ENCODE measurements at regions not wholly inside any gene's neighbourhood (a gene's known extent, or its start where the extent isn't known, plus 50 kb on each side); places are given as distances from the start of the nearest gene placed in this dataset.

DNA sequence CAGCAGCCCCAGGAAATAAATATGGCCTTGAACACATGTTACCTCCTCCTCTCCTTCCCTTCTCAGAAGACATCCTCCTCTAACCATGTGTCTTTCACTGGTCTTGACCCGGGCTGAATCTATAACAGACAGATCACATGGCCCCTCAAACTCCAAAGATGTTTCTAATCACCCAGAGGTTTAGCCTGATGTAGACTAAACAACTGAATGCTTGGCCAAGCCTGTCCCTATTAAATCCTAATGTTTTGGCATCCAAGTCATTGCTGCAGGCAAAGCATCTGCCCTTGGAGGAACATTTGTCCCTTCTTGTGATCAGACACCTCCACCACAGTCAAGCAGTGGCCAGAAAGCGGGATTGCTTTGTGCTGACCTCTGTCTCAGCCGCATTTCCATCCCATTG is 65.5 kb downstream of the ANKRD60 start:
- DNase-seq (ENCODE audit: low read depth, low spot score), result no peak

DNA sequence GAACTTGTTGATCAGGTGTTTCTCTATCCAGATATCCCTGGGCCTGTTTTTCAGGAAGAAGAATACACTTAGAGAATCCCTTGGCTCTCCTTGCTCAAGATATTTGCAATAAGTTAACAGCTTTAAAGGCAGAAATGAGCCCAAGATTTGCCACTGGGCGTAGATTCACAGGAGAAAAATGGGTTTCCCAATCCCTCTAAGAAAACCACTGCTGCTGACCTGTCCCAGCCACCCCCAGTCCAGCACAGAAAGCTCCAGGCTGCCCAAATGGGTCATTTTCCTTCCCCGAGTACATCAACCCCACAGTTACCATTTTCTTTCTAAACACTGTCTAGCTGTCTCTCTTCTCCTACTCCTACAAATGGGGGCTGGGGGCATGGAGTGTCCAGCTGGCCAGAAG is 67.3 kb downstream of the ANKRD60 start:
- DNase-seq (ENCODE audit: low read depth, low spot score), result no peak

DNA sequence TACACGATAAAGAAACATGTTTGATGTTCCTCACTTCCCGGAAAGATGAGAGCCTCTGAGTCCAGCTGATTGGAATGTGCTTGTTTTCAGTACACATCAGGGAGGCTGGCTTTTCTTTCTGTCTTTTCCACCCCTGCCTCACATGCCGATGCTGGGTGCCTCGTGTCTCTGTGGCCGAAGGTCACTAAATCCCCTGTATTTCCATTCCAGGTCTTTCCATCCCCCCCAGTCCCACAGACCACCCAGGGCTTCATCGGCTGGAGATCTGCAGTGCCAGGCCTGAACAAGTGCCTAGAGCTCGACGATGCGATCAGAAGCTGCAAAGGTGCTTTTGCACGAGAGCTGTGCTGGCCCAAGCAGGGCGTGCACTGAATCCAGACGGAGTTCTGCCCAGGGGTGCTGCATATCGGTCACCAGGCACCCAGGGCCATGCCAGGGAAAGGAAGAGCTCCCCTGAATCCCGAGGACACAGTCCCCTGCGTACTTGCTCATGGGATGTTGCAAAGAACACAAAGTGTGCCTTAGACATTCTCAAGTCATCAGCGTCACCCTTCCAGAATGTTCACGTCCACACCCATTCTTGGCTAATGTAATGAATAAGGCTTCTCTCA is 67.9 kb downstream of the ANKRD60 start:
- DNase-seq (ENCODE audit: low read depth, low spot score), result no peak

DNA sequence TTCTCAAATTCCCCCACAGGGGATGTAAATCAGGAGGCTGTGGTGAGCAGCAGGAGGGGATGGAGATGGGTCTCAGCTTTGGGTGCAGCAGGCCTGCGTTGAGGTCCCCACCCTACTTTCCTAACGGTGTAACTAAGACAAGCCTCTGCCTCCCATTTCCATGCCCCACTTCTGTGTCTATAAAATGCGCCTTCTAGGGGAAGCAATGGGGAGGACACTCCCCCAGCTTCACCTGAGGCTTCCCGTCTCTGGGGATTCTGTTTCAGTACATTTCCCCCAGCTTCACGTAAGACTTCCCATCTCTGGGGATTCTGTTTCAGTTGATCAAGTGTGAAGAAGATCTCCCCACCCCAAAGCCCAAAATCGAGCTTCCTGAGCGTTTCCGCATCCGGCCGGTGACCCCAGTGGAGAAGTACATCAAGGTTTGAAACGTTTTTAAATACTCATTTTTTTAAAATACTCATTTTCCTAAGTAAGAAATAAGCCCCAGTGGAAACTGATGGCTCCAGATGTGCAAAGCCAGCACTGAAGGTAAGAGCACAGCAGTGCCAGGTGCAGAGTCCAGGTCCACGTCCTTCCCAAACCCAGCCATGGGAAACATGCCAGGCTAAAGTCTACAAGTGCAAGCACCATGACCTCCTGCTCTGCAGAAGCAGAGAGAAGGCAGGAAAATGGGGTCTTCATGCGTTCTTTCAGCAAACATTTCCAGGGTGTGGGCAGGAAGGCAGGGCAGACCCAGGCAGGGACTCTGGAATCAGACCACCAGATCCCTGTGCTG is 73.1 kb downstream of the ANKRD60 start:
- DNase-seq (ENCODE audit: low read depth, low spot score), result no peak

DNA sequence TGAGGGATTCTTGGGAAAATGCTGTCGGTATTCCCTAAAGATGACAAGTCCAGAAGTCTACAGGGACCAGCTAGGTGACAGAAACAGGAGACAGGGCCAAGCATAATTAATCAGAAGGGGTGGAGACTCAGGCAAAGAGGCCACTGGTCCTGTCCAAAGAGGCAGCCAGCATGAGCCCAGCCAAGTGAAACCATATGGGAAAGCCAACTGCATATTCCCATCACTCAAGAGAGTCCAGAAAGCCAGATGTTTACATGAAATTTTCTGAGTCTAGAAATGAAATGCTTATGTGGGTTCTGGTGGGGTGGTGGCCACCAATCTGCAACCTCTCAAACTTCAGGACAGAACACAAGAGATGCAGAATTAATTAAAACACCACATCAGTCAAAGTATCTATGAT is 74.3 kb downstream of the ANKRD60 start:
- DNase-seq (ENCODE audit: low read depth, low spot score), result no peak

DNA sequence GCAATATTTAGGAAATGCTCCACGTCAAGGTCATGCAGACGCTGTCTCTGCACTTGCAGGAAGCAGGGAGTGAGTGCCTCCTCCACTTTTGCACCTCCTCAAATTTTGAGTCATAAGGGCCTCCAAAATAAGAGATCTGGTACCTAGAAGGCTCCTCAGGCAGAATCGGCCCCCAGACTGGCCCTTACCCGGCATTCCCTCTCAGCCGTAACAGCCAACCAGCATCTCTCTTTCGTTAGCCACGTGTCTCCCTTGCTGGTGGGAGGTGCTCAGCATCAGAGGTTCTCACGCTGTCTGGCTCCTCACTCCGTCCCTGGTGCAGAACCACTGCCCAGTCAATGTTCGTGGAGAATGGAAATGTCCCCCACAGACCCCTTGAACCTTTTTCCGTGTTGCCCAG is 75.3 kb downstream of the ANKRD60 start:
- DNase-seq (ENCODE audit: low read depth, low spot score), result no peak

DNA sequence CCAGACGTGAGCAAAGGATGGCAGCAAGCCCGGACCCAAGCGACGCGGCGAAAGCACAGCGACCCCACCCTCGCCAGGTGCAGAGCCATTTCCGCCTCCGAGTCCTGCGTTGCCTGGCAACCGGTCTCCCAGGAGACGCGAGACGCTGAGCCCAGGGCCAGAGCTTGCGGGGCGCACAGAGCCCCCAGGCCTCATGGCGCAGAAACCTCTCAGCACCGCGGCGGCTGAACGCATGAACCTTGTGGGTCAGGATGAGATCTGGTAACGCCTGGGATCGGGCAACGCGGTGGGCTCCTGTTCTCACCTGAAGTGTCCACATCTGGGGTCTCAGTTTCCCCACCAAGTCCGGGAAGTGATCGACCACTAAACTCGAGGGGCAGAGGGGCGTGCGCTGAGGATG is 77.7 kb downstream of the ANKRD60 start:
- peak; percentile 50 for DNase-seq (ENCODE audit: low read depth, low spot score)

DNA sequence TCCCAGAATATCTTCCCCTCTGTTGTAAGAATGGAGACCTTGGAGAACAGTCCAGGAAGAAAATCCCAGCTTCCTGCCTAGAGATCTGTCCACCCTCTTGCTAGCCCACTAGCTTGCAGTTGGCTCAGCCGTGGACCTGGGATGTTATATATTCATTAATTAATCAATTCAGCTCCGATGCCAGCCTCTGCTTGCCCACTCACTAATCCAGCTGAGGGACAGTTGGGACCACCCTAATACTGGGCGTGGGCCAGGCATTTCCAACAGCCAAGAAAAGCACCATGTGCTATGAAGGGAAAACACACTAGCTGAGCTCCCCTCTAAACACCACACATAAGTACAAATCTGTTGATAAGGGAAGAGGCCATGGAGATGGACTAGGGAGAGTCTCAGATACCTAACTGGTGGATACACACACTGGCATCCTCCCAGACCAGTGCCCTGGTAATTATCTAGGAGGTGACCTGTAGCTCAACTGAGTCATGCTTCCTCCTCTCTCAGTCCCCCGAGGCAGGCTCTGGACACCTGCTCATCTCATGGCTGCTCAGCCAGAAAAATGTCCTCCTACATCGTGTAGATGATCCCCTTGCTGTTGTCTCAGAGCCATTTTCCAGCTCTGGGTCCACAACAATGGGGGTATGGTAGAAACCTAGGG is 78.9 kb downstream of the ANKRD60 start:
- DNase-seq (ENCODE audit: low read depth, low spot score), result no peak

DNA sequence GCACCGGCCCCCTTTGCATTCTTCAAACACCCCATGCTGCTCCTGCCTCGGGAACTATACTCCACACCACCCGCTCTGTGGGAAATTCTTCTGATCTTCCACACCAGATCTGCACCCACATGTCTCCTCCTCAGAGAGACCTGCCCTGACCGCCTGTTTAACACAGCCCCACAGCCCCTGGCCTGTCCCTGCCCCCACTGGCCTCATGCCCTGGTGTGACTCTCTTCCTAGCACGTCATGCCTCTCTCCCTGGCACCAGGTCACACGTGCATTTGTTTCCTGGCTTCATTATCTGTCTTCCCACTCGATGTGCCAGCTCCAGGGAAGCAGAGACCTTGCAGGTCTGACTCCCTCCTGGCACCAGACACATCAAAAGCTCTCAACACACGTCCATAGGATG is 79.6 kb downstream of the ANKRD60 start:
- no peak for DNase-seq (ENCODE audit: low read depth, low spot score)

DNA sequence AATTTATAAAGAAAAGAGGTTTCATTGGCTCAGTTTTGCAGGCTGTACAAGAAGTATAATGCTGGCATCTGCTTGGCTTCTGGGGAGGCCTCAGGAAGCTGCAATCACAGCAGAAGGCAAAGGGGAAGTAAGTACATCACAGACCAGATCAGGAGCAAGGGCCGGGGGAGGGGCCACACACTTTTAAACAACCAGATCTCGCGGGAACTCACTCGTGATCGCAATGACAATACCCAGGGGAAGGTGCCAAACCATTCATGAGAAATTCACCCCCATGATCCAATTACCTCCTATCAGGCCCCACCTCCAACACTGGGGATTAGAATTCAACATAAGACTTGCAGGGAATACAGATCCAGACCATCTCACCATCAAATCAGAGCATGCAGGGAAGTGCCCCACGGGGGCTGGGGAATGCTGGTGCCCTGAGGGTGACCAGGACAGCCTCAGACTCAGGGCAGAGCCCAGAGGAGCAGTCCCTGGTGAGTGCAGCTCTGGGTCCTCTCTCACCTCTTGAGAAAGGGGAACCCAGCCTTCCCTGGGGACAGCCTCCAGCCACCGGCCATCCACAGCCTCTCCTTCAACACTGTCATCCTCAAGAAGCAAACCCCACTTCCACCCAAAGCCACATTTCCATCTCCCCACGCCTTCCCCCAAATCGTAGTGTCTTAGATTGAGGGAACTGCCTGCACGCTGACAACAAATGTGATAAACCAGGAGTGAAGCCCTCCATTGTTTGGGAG is 80.7 kb downstream of the ANKRD60 start:
- DNase-seq (ENCODE audit: low read depth, low spot score), result no peak

DNA sequence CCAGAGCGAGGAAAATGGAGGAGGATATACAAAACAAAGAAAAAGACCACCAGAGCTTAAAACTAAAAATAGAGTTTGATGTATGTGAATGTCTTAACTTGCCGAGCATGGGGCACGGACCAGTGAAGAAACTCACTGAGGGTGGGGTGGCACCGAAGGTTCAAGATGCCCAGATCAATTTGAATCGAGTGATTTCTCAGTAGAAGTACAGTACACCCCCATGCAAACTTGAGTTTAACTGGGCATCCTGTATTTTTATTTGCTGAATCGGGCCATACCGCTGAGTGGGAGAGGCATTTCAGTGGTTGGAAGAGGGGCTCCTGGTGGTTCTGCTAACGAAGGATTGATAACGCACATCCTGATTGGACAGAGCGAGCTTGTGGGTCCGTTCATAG is 81.7 kb downstream of the ANKRD60 start:
- DNase-seq (ENCODE audit: low read depth, low spot score), result no peak

DNA sequence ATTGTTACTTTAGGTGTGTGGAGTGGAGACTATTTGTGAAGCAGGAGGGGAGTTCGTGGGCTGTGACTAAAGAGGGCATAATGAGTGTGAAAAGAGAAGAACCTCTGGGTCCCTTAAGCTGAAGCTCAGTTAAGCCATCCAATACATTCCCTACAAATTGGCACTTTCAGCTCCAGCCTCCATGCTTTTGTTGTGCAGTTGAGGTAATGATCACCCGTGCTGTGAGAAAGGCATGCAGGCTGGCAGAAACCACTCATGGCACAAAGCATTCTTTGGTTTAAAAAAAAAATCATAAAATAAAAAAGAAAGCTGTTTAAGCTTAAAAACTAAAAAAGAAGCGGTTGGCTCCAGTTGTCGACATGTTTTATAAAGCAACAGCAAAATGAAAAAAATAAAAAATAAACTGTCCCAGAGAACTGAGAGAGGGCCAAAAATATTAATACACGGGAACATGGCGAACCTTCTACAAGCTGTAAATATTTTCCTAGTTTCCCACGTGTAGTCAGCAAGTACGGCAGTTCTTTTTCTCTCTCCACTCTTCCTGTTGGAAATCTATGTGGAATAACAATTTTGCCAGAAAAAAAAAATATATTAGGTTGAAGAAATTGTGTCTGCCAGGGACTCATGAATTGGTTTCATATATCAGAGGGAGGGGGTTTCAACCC is 82.2 kb downstream of the ANKRD60 start:
- DNase-seq (ENCODE audit: low read depth, low spot score), result no peak

DNA sequence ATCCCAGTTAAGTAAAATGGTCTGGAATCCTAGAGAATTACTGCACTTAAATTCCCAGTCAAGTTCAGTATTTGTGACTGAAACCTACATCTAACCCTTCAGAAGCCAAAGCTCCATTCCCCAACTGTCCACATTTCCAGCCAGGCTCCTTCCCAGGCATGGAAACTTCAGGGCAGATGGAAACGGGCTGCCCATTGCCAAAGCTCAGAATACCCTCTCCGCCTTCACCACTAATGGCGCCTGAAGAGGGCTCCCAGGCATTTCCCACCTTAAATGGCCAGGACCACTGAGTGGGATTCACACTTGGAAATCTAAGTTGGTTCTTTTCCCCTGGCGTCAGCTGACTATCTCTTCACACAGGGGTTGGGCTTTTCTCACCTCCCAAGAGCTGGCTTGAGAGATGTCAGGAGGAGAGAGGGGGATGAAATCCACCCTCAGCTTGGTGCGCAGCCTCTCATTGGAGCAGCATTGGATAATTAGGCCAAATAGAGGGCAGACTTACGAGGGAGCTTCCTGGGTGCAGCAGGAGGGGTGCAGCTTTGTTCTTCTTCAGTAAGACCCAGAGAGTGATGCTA is 82.9 kb downstream of the ANKRD60 start:
- no peak for DNase-seq (ENCODE audit: low read depth, low spot score)

DNA sequence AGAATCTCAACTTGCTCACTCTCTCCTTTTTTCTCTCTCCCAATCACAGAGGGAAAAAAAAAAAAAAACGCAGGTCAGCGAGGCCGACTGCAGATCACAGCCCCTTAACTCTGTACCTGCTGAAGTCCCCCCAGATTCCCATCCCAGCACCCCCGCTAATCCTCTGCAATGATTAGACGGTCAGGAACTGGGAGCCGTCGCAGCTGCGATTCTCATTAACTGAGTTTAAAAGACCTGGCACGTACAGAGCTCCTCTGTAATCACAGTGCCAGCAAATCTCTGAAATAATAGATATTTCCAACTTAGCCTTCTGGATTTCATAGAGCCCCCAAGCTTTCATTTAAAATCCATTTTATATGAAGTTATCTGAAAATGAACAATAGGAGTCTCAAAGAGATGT is 84.4 kb downstream of the ANKRD60 start:
- no peak for DNase-seq (ENCODE audit: low read depth, low spot score)

DNA sequence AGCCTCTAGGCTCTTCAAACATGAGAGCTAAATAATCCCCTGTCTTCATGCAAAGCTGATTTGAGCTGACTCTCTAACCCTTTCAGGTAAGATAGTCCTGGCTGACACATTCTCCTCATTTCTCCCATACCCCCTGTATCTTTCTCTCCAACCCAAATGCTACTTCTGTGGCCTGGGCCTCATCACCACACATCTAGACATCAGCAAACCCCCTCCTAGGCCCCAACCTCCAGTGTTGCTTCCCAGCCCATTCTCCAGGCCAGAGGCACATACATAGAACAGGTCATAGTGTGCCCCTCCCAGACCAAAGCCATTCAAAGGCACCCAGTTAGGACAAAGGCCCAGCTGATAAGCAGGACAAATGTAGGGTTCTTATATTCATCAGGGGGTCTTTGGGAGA is 84.9 kb downstream of the ANKRD60 start:
- no peak for DNase-seq (ENCODE audit: low read depth, low spot score)

DNA sequence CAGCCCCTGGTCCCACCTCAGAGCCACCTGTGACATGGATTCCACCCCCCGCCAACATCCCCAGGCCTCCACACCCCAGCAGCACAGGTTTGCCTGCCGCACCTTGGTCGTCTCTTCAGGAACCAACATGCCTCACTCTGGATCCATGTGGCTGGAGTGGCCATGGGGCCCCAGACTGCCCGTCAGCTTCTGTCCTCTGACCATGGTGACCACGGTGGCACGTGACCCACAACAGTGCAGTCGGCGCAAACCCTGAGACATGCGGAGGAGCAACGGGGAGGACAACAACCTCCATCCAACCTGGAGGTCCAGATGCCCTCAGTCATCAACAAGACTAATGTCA is 85.6 kb downstream of the ANKRD60 start:
- no peak for DNase-seq (ENCODE audit: low read depth, low spot score)

DNA sequence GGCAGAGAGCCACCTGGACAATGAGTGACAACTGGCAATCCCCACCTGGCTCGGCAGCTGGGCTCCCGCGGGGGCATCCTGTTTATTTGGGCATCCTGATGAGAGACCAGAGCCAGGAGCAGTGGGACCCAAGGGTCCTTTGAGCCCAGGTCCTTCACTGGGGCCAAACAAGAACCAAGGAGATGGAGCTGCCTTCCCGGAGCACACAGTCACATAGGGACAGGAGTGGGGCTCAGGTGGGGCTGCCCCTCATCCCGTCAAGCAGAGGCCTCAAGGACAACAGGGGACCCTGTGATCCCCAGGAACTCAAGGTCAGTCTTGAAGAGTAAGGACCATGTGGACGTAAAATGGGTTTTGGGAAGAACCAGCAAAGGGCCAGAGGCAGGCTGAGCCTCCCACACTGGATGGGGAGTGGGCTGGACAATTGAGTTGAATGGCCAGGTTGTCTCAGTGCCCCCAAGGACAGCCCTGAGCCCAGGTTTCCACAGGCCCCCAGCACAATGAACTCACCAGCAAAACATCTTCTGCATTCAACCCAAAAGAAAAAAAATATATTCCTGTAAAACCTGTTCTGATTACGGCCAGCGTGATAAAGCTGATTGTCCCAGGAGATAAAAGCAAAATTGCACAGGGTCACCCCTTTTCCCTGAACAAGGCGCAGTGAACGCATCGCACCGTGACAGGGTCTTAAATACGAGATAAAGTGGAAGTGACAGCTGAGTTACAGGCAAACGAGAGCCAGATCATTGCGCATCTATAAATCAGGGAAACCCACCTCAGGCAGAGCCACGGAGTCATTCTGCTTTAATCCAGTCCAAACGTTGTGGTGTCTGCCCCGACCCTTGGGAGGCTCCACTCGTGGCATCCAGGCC is 86.2 kb downstream of the ANKRD60 start:
- no peak for DNase-seq (ENCODE audit: low read depth, low spot score)

DNA sequence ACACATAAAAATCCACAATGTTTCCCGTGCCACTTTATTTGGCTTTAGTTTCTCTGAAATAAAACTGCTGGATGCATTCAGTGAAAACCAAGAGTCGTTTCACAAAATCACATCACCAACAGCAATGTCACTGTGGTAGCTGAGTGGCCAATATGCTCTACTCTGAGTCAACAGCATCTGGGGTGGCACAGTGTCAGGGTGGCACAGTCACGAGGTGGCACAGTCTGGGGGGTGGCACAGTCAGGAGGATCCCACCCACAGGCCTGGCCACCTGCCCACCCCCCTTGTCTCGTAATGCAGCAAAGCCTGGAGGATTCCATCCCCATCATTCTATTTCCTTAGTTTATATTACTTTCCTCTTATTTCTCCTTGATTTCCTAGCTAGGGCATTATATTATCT is 87.0 kb downstream of the ANKRD60 start:
- DNase-seq (ENCODE audit: low read depth, low spot score), result no peak

DNA sequence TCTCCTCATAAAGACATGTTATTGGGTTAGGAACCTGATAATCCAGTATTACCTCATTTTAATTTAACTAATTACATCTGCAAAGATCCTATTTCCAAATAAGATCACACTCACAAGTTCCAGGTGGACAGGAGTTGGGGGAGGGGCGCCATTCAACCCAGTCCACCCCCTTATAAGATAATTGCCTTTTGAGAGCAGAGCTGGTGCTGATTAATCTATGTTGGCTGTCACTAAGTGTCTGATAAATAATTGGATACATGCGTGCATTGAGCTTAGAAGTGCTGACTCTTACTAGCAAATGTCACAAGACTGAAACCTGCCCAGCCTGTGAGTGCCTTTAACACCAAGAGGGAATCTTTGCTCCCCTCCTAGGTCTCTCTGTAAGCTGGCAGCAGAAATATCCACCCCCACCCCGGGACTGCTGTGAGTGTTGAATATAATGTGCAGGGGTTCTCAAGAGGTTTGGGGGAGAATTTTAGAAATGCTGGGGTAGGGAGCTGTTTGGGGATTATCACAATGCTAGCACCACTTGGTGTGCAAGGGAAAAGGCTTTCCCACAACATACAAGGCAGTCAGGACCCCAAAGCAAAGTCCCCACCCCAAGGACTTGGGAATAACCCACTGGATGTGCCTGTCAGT is 87.5 kb downstream of the ANKRD60 start:
- no peak for DNase-seq (ENCODE audit: low read depth, low spot score)

All from ELF-1 (cell line).